NCI-H226 (cell line): ENCODE measurements at regions not wholly inside any gene's neighbourhood (a gene's known extent, or its start where the extent isn't known, plus 50 kb on each side); places are given as distances from the start of the nearest gene placed in this dataset.

Experiments used
- DNase-seq: peaks from one replicate; pipeline ENCODE4 v3.0.0-alpha.2; 2015

DNA sequence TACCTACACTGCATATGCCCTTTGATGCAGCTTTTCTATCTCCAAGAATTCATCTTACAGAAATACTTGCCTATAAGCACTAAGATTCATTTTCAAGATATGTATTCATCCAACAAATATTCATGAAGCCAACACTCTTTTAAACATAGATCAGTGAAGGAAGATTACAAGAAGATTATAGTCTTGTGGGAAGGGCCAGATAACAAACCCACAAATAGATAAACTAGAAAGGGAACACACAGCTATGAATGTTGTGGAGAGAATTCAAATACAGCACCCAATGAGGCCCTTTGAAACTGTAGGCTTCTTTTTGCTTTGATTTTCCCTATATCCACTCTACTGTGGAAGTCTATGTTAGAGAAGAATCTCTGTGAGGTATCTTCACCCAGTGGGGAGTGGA, 186.7 kb upstream of the RBMS1 start:
- peak; percentile 51 for DNase-seq

DNA sequence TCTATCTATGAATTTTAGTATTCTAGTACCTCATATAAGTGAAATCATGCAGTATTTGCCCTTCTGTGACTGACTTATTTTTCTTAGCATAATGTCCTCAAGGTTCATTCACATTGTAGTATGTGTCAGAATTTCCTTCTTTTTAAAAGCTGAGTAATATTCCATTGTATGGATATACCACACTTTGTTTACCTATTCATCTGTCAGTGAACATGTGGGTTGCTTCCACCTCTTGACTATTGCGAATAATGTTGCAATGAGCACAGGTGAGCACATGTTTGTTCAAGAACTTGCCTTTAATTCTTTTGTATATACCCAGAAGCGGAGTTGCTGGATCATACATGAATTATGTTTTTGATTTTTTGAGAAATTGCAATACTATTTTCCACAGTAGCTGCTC, 187.4 kb upstream of the RBMS1 start:
- DNase-seq = no peak

DNA sequence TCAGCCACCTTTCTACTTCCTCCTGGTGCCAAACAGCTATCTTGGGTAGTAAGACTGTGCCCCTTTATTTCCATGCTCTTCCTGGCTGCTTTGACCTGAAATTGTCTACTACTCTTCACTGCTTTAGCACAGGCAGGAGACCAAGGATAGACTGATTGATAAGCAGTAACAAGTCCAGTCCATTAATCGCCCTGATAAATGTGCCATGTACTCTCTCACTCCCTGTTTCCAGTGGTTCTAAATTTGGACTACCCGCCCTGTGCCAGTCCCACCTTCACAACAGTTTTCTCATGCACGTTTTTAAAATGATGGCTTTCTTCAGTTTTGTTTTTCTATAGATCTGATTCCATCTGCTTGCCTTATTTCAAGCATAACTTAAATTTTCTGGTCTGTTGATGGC, 189.6 kb upstream of the RBMS1 start:
- DNase-seq = no peak

DNA sequence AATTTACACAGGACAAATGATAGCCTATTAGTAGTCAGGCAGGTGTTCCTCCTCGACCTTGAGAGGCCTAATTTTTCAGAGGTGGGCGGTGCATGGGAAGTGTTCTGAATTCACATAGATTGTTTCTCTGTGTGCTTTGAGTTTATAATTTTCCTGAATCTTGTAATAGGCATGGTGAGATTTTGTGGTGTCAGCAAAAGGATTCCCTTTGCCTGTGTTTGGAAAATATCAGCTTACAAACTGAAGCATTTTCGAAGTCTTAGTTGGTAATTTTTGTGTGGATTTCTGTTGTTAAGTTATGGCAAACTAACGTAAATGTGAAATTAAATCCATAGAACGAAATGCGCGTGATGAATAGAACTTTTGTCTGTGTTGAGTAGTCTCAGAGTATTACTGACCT, 194.0 kb upstream of the RBMS1 start:
- no peak for DNase-seq

DNA sequence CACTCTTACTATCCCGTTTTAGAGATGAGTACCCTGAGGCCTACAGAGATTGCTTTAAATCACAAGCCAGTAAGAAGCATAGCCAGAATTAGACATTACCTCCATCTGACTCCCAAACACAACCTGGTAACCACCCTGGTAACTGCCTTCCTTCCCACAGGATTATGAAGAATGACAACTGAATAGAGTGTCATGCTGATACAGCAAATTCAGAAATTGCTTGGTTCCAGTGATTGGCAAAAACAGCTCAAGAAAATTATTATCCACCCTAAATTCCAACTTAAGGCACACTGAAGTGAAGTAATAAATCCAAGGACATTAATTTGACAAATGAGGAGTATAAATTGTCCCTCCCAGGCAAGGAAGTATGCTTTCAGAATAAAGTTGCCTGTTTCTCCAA, 195.8 kb upstream of the RBMS1 start:
- DNase-seq = no peak

DNA sequence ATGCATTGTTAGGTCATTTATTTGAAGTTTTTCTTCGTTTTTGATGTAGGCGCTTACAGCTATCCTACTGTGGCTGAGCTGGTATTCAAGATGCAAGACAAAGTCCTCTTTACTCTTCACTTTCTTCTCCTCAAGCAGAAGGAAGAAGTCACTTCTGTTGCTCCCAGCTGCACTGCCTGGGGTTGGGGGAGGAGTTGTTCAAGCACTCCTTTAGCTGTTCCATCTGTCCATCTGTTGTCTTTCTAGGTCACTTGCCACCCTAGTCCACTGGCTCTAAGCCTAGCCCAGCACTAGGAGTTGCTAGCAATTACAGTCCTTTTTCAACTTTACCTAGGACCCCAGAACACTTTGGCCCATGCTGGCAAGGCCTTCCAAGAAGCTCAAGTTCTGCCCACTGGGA, 200.6 kb upstream of the RBMS1 start:
- DNase-seq = no peak

DNA sequence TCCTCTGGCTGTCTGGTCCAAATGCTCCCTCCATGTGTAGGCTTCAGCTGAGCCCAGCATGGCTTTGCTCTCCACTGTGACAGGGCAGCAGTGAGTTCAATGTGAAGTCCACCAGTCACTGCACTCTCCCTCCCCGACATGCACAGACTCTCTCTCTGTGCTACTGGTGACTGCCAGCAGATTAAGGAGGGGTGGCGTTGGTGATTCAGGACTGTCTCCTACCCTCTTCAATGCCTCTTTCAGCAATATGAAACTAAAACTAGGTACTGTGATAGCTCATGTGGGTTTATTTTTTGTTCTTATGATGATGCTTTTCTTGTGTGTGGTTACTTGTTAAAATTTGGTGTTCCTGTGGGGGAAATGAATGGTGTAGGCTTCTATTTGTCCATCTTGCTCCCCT, 201.0 kb upstream of the RBMS1 start:
- no peak for DNase-seq

DNA sequence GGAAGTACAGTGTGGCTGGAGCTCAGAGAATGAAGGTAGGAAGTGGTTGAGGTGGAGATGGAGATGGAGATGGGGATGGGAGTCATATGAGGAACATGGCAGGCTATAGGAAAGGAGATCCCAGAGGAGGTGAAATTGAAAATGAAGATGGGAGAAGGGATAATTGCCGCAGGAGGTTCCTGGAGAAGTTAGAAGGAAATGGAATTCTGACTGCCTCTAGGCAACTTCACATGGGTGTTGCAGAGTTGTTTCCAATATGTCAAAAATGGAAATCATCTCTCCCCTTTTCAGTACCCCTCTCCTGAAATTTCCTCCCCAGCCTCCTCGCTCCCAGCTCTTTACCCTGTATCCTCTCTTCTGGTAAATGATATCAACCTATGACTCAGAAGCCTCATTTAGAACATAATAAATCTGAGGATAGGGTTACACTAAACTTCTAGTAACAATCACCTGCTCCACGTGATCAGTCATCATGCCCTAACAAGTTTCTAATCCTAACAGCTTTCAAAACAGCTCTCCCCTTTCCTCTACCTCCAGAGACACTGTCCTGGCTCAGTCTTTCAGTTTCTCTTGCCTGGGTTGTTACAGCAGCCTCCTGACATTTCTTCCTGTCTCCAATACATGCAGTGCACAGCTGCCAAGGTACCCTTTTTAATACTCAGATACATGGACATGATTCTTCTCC, 201.9 kb upstream of the RBMS1 start:
- DNase-seq = no peak

DNA sequence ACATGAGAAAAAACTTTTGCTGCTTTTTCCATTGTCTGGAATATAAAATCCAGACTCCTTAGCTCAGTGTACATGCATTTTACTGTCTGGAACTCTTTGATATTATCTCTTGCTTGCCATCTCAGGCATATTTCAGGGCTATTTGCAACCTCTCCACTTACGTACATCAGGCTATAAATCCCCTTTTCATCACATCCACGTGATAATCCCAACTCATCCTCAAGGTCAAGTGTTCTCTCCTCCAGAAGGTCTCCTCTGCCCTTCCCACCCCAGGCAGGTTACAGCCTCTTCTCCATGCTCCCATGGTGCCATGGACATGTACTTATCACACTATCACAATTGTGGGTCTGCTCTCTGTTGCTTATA, 202.5 kb upstream of the RBMS1 start:
- no peak for DNase-seq

DNA sequence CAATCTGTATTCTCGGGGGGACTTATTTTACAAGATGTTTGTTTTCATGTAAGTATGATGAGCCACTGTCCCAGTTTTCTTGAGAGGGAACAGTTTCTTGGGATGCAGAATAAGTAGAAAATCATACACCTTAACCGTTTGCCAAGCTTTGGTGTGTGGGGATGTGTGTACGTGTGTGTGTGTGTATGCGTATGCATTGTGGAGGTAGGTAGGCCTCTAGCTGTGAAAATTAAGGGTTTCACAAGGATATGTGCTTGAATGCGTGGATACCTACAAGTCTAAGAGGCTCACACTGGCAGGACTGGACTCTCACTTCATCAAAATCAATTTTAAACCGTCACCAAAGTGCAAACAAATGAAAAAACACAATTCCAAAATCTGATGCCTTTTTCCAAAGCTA, 204.2 kb upstream of the RBMS1 start:
- no peak for DNase-seq

DNA sequence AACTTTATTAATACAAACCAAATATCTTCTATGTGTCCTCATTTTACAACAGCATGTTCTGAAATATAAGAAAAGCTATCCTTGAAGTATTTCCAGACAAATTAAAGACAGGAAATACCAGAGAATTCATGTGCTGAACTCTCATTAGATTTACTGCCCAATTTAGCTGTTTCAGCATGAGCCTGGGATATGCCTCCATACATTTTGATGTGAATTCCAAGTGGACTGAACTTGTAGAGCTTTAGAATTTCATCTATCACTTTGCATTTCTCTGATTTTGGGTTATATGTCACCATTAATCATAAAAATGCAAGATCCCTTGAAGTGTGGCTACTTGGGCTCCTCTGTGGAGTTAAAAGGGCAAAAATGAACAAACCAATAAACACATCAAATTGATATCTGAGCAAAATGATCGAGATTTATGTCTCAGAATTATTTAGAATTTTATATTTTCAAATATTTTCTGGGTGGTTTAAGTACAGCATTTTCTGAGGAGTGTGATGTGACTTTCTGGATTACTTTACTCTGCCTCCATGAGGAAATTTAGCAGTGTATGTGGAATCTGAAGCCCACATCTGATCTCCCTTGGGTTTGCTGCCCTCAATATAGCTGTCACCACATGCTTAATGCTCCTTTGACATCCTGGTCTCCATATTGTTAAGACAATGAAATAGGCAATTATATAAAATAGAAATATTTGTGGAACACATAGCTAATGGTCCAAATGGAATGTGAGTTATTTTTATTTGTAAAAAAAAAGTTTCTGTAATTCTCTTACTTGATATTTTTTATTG, 206.6 kb upstream of the RBMS1 start:
- DNase-seq = no peak

DNA sequence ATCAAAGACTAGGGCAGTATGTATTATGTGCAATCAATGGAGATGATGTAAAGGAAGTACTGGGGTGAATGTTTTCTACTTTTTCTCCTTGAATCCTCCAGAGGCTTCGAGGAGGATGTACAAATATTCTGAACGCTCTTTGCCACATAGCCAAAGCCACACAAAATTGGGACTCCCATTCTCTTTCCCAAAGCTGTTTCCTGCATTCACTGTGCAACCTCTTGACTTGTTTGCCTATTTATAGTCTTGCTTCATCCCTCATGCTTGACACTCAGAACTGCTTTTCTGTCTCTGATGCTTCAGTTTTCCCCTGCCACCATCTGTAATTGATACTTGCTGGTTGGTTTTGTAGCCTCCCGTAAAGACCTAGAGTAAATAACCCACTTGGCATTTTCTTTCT, 208.2 kb upstream of the RBMS1 start:
- DNase-seq = no peak

DNA sequence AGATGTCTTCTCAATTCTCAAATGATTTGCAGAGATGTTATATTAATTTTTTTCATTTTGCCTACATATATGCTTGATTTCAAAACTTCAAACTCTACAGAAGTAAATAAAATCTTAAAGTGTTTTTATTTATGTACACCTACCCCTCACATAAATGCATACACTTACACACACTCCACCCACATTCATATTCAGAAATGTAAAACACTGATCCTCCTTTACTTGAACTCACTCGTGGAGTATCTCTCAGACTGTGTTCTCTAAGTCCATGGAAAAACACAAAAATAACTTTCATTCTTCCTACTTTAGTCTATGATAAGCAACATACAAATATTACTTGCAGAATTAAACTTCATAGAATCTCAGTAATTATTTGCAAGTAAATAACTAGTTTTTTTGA, 209.1 kb upstream of the RBMS1 start:
- no peak for DNase-seq

DNA sequence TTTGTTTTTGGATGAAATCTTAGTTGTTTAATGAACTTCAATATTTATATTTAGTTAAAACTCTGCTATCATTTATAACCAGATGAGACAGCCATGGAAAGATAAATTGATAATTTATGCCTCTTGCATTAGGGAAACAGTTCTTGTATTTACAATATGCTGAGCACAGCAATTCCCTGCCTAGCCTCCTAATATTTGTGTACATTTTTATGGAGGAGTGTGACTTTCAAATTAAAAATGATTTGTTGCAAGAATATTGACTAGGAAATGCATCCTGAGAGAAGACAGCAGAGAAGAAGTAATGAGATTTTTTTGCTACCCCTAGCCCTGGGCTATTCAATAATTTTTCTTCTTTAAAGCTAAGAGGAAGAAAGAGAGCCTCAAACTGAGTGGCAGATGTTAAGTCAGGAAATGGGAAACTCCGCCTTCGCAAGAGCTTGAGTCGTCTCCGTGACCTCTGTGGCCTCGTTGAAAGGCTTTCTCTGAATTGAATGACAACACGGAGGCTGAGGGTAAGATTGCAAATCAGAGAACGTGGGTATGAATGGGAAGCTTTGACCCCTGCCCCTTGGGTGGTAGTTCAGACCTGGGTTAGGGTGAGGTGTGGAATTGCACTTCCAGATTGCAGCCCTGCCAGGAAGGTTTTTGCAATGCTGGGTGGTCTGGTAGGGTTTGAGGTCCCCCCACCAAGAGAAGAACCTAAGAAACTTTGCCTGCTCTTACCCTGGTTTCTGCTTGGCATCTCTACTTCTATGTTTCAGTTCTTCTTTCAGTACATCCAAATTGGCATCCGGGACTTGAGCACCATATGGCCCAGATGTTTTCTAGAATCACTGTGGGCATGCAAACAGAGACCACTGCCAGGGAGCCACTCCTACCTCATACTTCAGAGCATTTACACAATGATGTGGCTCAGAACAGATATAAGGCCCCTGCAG, 210.3 kb upstream of the RBMS1 start:
- peak; percentile 54 for DNase-seq

DNA sequence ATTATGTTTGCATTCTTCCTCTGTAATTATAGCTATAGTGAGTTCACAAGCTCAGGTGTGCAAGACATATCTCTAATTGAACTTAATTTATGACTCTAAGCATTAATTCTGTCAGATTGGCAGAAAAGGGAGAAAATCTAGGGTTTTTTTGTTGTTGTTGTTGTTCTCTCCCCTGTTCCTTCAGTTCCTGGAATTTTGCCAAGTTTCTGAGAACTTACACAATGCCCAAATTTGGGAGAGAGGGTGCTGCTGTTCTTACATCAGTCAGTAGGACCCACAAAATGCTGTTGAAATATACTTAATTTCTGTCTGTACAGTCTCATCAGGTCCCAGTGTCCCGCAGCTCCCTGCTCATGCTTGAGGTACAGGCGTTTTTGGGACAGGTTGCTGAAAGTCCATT, 221.8 kb upstream of the RBMS1 start:
- no peak for DNase-seq

DNA sequence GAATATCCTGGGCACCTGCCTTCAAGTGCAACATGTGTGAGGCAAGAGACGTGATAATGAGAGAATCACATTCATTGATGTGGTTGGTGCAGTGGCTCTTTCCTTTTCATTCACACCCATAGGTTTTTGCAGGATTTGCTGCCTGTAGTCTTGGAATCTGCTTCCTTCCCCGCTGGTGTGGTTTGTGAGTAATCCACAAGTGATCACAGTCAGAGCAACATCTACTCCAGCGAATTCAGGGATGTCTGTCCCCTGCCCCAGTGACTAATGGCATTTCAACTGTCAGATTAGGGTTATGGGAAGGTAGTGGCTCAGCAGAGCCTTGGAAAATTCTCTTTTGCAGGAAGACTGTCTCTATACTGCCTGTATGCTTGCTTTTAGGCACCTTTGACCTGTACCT, 225.5 kb upstream of the RBMS1 start:
- DNase-seq = peak; percentile 31

DNA sequence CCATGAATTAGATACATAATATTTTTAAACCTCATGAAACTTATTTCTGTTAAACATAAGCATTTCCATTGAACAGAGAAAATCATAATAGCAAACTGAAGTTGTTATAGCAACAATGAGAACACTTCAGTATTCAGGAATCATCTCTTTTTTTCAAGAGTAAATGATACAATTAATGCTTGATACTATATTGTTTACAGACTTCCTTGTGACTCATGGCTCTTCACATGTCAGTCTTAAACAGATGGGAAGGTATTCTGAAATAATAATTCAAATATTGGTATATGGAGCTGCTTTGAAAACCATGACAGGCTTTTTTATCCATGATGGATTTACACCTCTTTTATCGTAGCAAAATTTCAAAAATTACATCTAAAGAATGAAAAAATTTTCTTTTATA, 226.5 kb upstream of the RBMS1 start:
- no peak for DNase-seq

DNA sequence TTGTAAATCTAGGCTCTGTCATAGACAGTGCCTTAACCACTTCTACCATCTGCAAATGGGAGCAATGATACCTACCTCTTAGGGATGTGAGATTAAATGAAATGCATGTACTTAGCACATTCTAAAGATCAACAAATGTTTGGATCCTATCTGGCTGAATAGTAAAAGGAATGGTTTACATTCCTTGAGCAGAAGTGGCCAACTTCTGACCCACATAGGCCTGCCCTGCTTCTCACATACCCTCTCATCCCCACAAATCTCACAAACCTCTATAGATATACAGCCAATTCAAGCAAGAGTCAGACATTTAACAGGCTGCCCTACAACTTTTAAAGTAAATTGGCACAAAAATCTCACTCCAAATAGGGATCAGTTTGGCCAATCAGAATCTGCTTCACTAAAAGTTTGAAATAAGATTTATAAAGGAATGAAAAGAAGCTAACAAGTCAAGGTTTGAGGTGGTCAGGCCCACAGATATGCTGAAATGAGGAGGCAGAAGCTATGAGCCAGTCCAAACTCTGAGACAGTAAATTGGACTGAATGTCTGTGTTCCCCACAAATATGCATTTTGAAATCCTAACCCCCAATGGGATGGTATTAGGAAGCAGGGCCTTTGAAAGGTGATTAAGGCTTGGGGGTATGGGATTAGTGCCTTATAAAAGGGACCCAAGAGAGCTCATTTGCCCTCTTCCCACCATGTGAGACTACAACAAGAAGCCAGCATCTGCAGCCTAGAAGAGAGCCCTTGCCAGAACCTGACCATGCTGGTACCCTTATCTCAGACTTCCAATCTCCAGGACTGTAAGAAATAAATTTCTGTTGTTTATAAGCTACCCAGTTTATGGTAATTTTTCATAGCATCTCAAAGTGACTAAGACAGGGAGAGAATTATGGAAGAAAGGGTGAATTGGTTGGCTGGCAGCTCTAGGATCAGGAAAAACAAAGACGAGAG, 227.8 kb upstream of the RBMS1 start:
- DNase-seq = no peak

DNA sequence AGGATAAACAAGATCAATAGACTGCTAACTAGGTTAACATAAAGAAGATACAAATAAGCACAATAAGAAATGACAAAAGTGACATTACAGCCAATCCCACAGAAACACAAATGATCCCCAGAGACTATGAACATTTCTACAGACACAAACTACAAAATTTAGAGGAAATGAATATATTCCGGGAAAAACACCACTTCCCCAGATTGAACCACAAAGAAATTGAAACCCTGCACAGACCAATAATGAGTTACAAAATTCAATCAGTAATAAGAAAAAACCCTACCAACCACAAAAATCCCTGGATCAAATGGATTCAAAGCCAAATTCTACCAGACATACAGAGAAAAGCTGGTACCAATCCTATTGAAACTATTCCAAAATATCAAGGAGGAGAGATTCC, 232.4 kb upstream of the RBMS1 start:
- DNase-seq = no peak

DNA sequence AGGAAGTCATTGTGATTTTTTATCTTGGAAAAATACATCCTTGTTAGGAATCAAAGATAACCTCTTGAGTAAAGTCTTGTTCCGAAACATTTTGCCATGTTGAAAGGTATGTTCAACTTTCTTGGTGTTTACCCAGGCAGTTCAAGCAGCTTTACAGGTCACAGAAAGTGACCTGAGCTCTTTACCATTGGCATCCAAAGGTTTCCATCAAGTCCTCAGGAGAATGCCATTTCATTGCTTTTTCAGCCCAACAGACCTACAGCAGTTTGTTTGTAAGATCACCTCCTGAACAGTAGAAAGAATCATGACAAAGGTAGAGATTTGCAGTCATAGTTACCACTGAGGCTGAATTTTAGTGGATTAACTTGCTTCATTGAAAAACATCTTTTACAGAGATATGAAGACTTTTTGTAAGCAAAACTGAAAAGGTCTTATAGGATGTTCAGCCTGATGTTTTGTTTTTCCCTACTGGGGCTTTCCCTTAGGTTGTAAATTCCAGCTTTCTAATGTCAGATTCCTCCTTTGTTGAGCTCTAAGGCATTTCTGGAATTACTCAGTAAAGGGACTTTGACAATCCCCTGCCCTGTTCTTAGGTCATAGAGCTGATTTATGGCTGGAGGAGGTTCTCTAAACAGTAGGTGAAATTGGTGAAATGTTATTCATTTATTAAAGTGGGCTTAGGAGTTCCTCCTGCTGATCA, 236.8 kb upstream of the RBMS1 start:
- peak; percentile 20 for DNase-seq

DNA sequence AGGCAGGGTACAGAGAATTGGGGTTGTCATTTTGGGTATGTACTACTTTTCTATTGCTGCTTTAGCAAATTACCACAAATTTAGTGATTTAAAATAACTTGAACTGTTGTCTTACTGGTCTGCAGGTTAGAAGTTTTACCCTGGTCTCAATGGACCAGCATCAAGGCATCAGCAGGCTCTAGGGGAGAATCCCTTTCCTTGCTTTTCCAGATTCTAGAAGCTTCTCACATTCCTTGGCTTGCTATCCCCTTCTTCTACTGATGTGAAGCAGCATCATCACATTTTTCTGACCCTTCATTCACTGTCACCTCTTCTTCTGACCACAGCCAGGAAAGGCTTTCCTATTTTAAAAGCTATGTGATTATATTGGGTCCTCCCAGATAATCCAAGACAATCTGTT, 237.8 kb upstream of the RBMS1 start:
- DNase-seq = no peak

DNA sequence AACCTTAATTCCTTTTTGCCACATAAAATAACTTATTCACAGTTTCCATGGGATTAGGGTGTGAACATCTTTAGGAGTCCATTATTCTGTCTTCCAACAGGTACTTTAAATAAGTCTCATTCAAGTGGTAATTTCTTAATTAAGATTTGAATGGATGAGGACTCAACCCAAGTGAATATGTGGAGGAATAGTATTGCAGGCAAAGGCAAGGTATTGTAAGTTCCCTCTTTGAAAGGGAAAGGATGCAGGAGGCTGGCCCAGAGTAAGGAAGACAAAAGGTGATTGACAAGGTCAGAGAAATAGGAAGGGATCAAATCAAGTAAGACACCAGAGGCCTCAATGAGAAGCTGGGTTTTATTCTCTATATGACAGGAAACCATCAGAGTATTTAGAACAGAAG, 238.2 kb upstream of the RBMS1 start:
- DNase-seq = no peak
